ENCODE measurements at regions not wholly inside any gene's neighbourhood (a gene's known extent, or its start where the extent isn't known, plus 50 kb on each side); places are given as distances from the start of the nearest gene placed in this dataset.

DNA sequence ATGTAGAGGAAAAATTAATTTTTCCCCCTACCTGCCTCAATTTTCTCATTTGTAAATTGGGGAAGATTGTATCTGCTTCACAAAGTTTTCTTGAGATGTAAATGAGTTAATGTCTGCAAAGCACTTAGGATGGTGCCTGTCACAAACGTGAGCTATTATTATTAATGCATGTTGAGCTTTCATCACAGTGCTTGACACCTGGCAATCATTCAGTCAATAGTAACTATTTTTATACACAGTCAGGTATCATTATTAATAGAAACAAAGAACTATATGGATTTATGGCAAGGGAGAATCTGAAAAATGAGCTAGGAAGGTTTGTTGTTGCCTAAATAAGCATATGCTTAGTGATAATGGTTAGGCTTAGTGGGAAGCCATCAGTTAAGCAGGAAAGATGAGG is 238.2 kb upstream of the GRM7 start:
- Histone ChIP-seq H3K79me2 (ENCODE audit: control insufficient read depth, insufficient read depth, low read length) (no peaks in the 10 kb centered on the region), H3K9ac (replicated peaks; ENCODE audit: extremely low read depth, insufficient read depth, low read length) (no peak overlapping the region), H3K36me3 (ENCODE audit: control insufficient read depth in 2 of 2, extremely low read depth in 1 of 2, insufficient read depth in 2 of 2, low read length in 2 of 2) (no peaks in the 10 kb centered on the region), H3K27ac (ENCODE audit: insufficient read depth, low read depth, low read length) (no peak overlapping the region), H3K4me1 (ENCODE audit: control insufficient read depth, extremely low read depth, insufficient read depth, low read length) (no peaks in the 10 kb centered on the region), H2AFZ (ENCODE audit: low read depth, low read length) (no peak overlapping the region), H3K9me1 (replicated peaks; ENCODE audit: control insufficient read depth, extremely low read depth, insufficient read depth, low read length) (no peaks in the 10 kb centered on the region), H3K9me3 (replicated peaks; ENCODE audit: control insufficient read depth, insufficient read depth, low read length) (no peaks in the 10 kb centered on the region), H3K4me2 (ENCODE audit: insufficient read depth, low read length) (no peak overlapping the region), H3K4me3 (replicated peaks in 1 of 3; ENCODE audit: insufficient read depth in 1 of 3, low read depth in 1 of 3, low read length in 3 of 3) (no peak overlapping the region), H4K20me1 (replicated peaks; ENCODE audit: control insufficient read depth, extremely low read depth, insufficient read depth, low read length) (no peaks in the 10 kb centered on the region), H3K27me3 (ENCODE audit: control insufficient read depth in 2 of 2, insufficient read depth in 2 of 2, low read length in 2 of 2) (no peaks in the 10 kb centered on the region)
- dilution Hi-C loops (cut with MboI; ENCODE audit: extremely low pct_ligation_motif_present, low sequenced_read_pairs) (no loop called here), intact Hi-C loops (cut with micrococcal nuclease) (no loop called here)
- DNase-seq (ENCODE audit: low read depth, low spot score) (no peak), FAIRE-seq (no peak)
- no TSS peak for BruUV-seq (replicated peaks)
- CTCF ChIA-PET, result no interaction called here
- TF ChIP-seq POLR2A (IDR thresholded peaks at IDR 0.05; ENCODE audit: low read depth, low read length) (no peak), EZH2 (IDR thresholded peaks at IDR 0.05; ENCODE audit: borderline replicate concordance, low read depth, low read length, severe bottlenecking) (no peak), POLR2AphosphoS5 (IDR thresholded peaks at IDR 0.05; ENCODE audit: insufficient read depth, low read depth, low read length) (no peak), JUN (IDR thresholded peaks at IDR 0.05; ENCODE audit: borderline replicate concordance, insufficient read depth, insufficient read length, low read depth) (no peak), FOS (IDR thresholded peaks at IDR 0.05; ENCODE audit: borderline replicate concordance, insufficient read depth, low read length) (no peak), MYC (IDR thresholded peaks at IDR 0.05; ENCODE audit: low read depth, low read length) (no peak), GATA2 (IDR thresholded peaks at IDR 0.05; ENCODE audit: insufficient read depth, insufficient read length, low read depth, low read length) (no peak)
- TF ChIP-seq, protein P1, sequence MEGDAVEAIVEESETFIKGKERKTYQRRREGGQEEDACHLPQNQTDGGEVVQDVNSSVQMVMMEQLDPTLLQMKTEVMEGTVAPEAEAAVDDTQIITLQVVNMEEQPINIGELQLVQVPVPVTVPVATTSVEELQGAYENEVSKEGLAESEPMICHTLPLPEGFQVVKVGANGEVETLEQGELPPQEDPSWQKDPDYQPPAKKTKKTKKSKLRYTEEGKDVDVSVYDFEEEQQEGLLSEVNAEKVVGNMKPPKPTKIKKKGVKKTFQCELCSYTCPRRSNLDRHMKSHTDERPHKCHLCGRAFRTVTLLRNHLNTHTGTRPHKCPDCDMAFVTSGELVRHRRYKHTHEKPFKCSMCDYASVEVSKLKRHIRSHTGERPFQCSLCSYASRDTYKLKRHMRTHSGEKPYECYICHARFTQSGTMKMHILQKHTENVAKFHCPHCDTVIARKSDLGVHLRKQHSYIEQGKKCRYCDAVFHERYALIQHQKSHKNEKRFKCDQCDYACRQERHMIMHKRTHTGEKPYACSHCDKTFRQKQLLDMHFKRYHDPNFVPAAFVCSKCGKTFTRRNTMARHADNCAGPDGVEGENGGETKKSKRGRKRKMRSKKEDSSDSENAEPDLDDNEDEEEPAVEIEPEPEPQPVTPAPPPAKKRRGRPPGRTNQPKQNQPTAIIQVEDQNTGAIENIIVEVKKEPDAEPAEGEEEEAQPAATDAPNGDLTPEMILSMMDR (IDR thresholded peaks at IDR 0.05; ENCODE audit: extremely low read depth in 1 of 2, insufficient read depth in 1 of 2, low read depth in 1 of 2, low read length in 2 of 2), result no peak
- TF ChIP-seq, protein P2, sequence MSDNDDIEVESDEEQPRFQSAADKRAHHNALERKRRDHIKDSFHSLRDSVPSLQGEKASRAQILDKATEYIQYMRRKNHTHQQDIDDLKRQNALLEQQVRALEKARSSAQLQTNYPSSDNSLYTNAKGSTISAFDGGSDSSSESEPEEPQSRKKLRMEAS (IDR thresholded peaks at IDR 0.05; ENCODE audit: insufficient read depth, insufficient read length), result no peak
- POLR2A ChIA-PET, result no interaction called here

Measured in endothelial cell of umbilical vein (primary cell).